ENCODE measurements at regions not wholly inside any gene's neighbourhood (a gene's known extent, or its start where the extent isn't known, plus 50 kb on each side); places are given as distances from the start of the nearest gene placed in this dataset.
"Not testable (repeated sequence)": the region's sequence is repeated elsewhere in the genome, so short reads cannot be mapped to it uniquely, and the experiment has no call there.

DNA sequence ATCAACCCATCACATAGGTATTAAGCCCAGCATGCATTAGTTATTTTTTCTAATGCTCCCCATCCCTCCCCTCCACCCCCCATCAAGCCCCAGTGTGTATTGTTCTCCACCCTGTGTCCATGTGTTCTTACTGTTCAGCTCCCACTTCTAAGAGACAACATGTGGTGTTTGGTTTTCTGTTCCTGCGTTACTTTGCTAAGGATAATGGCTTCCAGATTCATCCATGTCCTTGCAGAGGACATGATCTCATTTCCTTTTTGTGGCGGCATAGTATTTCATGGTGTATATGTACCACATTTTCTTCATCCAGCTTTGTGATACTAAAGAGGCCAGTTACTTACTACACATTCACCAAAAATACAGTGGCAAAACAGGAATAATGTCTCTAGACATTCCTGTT lies 71.8 kb upstream of the GTF2H2 start:
- DNase-seq (ENCODE audit: low read depth): peak; percentile 1
- H3K4me3 ChIP-seq (ENCODE audit: low read length): not testable (repeated sequence)
